OCI-LY7 (cell line): ENCODE measurements at regions not wholly inside any gene's neighbourhood (a gene's known extent, or its start where the extent isn't known, plus 50 kb on each side); places are given as distances from the start of the nearest gene placed in this dataset.

Source experiments
- EZH2phosphoT487 ChIP-seq: fragments of 200-600 bp; sonication (generic); IDR thresholded peaks from 2 replicates; pipeline ENCODE4 v1.6.1; 2018; ENCODE audit warnings: low read depth, borderline replicate concordance, mild to moderate bottlenecking, mixed run types, antibody characterized with exemption, low read length, moderate library complexity, mixed read lengths
- TF ChIP-seq, protein P1 (sequence below): fragments of 200-600 bp; sonication (generic); conservative IDR thresholded peaks from 2 replicates; pipeline ENCODE4 v1.5.1; 2014; ENCODE audit warnings: mild to moderate bottlenecking, antibody characterized with exemption, low read length, moderate library complexity, mixed read lengths

DNA sequence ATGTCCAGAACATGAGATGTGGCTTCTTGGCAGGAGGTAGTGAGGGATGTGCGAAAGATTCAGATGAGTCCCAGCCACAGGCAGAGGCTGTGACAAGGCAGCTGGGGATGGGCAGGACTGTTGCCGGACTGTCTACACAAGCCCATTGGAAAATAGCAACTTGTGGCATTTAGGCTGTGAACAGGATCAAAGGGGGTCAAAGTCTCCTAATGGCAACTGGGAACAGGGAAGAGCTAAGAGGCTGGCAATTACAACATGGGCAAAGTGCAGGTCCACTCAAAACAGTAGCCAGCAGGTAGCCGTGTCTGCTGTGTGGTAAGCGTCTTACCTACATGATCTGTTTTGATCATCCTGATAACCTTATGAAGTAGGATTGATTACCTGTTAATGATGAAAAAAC, 254.2 kb upstream of the ZNF32 start:
- TF ChIP-seq, protein P1, sequence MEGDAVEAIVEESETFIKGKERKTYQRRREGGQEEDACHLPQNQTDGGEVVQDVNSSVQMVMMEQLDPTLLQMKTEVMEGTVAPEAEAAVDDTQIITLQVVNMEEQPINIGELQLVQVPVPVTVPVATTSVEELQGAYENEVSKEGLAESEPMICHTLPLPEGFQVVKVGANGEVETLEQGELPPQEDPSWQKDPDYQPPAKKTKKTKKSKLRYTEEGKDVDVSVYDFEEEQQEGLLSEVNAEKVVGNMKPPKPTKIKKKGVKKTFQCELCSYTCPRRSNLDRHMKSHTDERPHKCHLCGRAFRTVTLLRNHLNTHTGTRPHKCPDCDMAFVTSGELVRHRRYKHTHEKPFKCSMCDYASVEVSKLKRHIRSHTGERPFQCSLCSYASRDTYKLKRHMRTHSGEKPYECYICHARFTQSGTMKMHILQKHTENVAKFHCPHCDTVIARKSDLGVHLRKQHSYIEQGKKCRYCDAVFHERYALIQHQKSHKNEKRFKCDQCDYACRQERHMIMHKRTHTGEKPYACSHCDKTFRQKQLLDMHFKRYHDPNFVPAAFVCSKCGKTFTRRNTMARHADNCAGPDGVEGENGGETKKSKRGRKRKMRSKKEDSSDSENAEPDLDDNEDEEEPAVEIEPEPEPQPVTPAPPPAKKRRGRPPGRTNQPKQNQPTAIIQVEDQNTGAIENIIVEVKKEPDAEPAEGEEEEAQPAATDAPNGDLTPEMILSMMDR, result no peak
- no peak for TF ChIP-seq EZH2phosphoT487
